Lower leg skin (tissue), 3 donors: ENCODE measurements at regions not wholly inside any gene's neighbourhood (a gene's known extent, or its start where the extent isn't known, plus 50 kb on each side); places are given as distances from the start of the nearest gene placed in this dataset.

Source experiments
- POLR2A ChIP-seq, 2 donors: fragments of 450-650 bp; IDR thresholded peaks; one replicate each; pipeline ENCODE4 v1.6.1; 2016 to 2017; ENCODE audit warnings: antibody characterized with exemption in 2 of 2, mild to moderate bottlenecking in 1 of 2, moderate library complexity in 1 of 2
- TF ChIP-seq, protein P1 (sequence below), 3 donors: fragments of 450-650 bp; IDR thresholded peaks; one replicate each; pipeline ENCODE4 v1.5.1; 2016; ENCODE audit warnings: antibody characterized with exemption in 3 of 3, mild to moderate bottlenecking in 3 of 3, moderate library complexity in 2 of 3

DNA sequence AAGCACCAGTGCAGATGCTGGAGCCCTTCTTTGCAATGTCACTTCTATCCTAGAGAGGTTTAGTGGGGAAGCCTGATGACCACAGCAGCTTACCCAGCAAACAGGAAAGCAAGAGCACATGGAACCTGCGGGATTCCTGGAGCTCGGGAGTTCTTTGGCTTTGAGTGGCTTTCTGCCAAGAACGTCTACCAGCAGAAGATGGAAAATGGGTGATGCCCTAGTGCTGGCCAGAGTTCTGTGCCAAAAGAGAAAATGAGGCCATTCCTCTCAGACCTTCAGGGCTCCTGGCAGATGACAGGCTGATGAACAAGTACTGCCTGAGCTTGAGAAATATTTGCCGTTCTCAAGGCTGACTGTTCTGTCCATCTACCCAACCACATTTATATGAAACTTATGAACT, 332.1 kb upstream of the CCL2 start:
- TF ChIP-seq, protein P1, sequence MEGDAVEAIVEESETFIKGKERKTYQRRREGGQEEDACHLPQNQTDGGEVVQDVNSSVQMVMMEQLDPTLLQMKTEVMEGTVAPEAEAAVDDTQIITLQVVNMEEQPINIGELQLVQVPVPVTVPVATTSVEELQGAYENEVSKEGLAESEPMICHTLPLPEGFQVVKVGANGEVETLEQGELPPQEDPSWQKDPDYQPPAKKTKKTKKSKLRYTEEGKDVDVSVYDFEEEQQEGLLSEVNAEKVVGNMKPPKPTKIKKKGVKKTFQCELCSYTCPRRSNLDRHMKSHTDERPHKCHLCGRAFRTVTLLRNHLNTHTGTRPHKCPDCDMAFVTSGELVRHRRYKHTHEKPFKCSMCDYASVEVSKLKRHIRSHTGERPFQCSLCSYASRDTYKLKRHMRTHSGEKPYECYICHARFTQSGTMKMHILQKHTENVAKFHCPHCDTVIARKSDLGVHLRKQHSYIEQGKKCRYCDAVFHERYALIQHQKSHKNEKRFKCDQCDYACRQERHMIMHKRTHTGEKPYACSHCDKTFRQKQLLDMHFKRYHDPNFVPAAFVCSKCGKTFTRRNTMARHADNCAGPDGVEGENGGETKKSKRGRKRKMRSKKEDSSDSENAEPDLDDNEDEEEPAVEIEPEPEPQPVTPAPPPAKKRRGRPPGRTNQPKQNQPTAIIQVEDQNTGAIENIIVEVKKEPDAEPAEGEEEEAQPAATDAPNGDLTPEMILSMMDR (IDR thresholded peaks at IDR 0.05): no peak
- no peak for TF ChIP-seq POLR2A (IDR thresholded peaks at IDR 0.05)
